ENCODE measurements at regions not wholly inside any gene's neighbourhood (a gene's known extent, or its start where the extent isn't known, plus 50 kb on each side); places are given as distances from the start of the nearest gene placed in this dataset.

GRCh38 chr4:96874657-96875056 lies 1034.8 kb downstream of the PDHA2 start:
- Histone ChIP-seq H3K4me1 (no peaks in the 10 kb centered on the region), H3K9me3 (no peaks in the 10 kb centered on the region), H3K36me3 (no peaks in the 10 kb centered on the region), H3K27me3 (no peaks in the 10 kb centered on the region), H3K4me3 (ENCODE audit: low read depth, low read length) (no peak overlapping the region)
- no peak for DNase-seq
- TF ChIP-seq CTCF (IDR thresholded peaks at IDR 0.05; ENCODE audit: low read depth, low read length), result no peak

- no peaks in the 10 kb centered on the region for H3K36me3 ChIP-seq
- no peak for DNase-seq
- no peak for TF ChIP-seq CTCF (IDR thresholded peaks at IDR 0.05; ENCODE audit: low read depth, low read length)
- H3K4me1 ChIP-seq, result no peaks in the 10 kb centered on the region
- H3K27me3 ChIP-seq, result no peaks in the 10 kb centered on the region
- H3K9me3 ChIP-seq, result no peaks in the 10 kb centered on the region
- H3K4me3 ChIP-seq (ENCODE audit: low read depth, low read length), result no peak overlapping the region
Measured at GRCh38 chr4:96879527-96879926, 1039.6 kb downstream of the PDHA2 start.

DNA sequence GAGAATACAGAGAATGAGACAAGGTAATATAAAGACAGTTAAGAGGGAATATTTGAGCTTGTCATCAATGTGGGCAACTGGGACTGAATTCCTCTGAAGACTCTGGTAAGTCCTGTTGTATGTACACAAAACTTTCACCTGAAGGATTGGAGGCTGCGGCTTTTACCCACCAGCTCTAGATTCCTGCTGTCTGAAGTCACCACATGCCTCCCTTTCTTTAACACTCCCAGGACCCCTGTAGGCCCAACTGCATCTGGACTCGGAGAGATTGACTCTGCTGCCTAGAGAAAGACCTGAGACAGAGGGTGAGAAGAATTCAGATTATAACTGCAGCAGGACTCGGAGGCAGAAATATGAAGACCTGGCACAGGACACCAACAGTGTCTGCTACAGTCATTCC lies 1048.0 kb downstream of the PDHA2 start:
- no peaks in the 10 kb centered on the region for H3K36me3 ChIP-seq
- no peak for TF ChIP-seq CTCF (IDR thresholded peaks at IDR 0.05; ENCODE audit: low read depth, low read length)
- H3K9me3 ChIP-seq, result no peaks in the 10 kb centered on the region
- no peaks in the 10 kb centered on the region for H3K27me3 ChIP-seq
- no peak overlapping the region for H3K4me3 ChIP-seq (ENCODE audit: low read depth, low read length)
- no peak for DNase-seq
- H3K4me1 ChIP-seq, result no peaks in the 10 kb centered on the region

- no peak for DNase-seq
- H3K9me3 ChIP-seq, result no peaks in the 10 kb centered on the region
- no peak overlapping the region for H3K4me3 ChIP-seq (ENCODE audit: low read depth, low read length)
- H3K4me1 ChIP-seq, result no peaks in the 10 kb centered on the region; the same call in 1 of the 2 replicates
- no peaks in the 10 kb centered on the region for H3K36me3 ChIP-seq
- H3K27me3 ChIP-seq, result no peaks in the 10 kb centered on the region
- no peak for TF ChIP-seq CTCF (IDR thresholded peaks at IDR 0.05; ENCODE audit: low read depth, low read length)
Measured at GRCh38 chr4:96894621-96895020, 1054.7 kb downstream of the PDHA2 start.

- no peaks in the 10 kb centered on the region for H3K9me3 ChIP-seq
- no peaks in the 10 kb centered on the region for H3K36me3 ChIP-seq
- TF ChIP-seq CTCF (IDR thresholded peaks at IDR 0.05; ENCODE audit: low read depth, low read length), result no peak
- DNase-seq, result no peak
- H3K4me1 ChIP-seq, result no peaks in the 10 kb centered on the region; the same call in 1 of the 2 replicates
- no peak overlapping the region for H3K4me3 ChIP-seq (ENCODE audit: low read depth, low read length)
- H3K27me3 ChIP-seq, result no peaks in the 10 kb centered on the region
Measured at GRCh38 chr4:96895826-96896225, 1055.9 kb downstream of the PDHA2 start.

DNA sequence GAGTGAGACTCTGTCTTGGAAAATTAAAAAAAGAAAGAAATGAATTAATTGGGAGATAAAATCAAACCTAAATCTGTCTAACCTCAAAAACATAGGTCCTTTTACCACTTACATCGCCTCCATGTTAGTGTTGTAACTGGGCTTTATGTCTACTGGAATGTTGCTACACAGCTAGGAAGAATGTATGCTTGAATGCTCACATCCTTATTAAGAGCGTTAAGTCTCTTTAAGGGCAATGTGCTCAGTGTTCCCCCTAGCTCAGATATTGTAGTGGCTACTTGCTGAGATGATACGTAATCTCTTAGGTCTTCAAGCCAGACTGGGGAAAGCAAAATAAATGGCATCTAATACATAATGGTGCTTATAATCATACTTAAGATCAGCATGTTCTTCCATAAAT lies 1072.8 kb downstream of the PDHA2 start:
- H3K4me1 ChIP-seq, result peaks cover 25% of the 10 kb centered on the region
- DNase-seq, result no peak
- H3K4me3 ChIP-seq (ENCODE audit: low read depth, low read length), result no peak overlapping the region
- H3K9me3 ChIP-seq, result no peaks in the 10 kb centered on the region
- H3K36me3 ChIP-seq, result no peaks in the 10 kb centered on the region
- TF ChIP-seq CTCF (IDR thresholded peaks at IDR 0.05; ENCODE audit: low read depth, low read length), result no peak
- no peaks in the 10 kb centered on the region for H3K27me3 ChIP-seq

Data from BE2C (cell line).